GM08714 (cell line): ENCODE measurements at regions not wholly inside any gene's neighbourhood (a gene's known extent, or its start where the extent isn't known, plus 50 kb on each side); places are given as distances from the start of the nearest gene placed in this dataset.

ENCODE experiments used
- H3K4me3 ChIP-seq: fragments of 200-500 bp; sonication (Bioruptor generic); 2 replicates; pipeline ENCODE4 v1.5.1; 2014; ENCODE audit warnings: mild to moderate bottlenecking, low read length, inconsistent platforms
- ZNF274 ChIP-seq: IDR thresholded peaks from 2 replicates; pipeline ENCODE4 v1.6.1; 2012; ENCODE audit warnings: mild to moderate bottlenecking, low read depth, low read length

- no peak overlapping the region for H3K4me3 ChIP-seq
- no peak for TF ChIP-seq ZNF274
Measured at GRCh38 chr11:19661827-19662226, 50.8 kb upstream of the NAV2 start.

DNA sequence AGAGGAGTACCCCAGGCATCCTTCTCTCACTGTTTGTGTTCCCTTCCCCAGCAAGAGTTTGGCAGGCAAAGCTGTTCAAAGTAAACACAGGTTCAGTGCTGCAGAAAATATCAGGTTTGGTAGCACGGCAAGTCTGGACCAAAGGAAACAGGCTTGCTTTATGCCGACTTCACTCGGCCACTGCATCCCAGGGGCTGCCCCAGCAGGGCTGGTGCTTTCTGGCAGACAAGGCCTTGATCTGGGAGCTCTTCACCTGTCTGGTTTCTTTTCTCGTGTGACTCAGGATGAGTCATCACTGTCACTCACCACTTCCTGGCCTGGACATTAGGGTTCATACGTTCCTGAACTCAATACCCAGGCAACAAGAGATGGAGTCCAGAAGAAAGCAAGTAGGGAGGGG lies 52.6 kb upstream of the NAV2 start:
- TF ChIP-seq ZNF274, result no peak
- H3K4me3 ChIP-seq, result no peak overlapping the region

- H3K4me3 ChIP-seq, result no peak overlapping the region
- no peak for TF ChIP-seq ZNF274
Measured at GRCh38 chr11:19659529-19659928, 53.1 kb upstream of the NAV2 start.

DNA sequence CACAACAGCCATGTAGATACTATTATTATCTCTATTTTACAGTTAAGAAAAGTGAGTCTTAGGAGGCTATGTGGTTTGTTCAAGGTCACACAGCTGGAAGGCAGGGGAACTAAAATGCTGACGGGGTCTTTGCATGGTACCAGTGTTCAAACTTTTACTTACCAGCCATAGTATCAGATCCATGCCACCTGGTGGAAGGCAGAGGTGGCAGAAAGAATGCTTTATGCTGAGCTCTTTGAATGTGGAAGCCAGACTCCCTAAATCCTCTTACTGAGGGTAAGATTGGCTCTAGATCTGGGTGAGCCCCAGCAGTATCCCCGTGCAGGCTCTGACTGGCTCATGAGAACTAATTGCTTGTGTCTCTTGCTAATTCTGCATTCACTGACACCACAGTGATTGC lies 54.3 kb upstream of the NAV2 start:
- H3K4me3 ChIP-seq, result no peak overlapping the region
- TF ChIP-seq ZNF274, result no peak

DNA sequence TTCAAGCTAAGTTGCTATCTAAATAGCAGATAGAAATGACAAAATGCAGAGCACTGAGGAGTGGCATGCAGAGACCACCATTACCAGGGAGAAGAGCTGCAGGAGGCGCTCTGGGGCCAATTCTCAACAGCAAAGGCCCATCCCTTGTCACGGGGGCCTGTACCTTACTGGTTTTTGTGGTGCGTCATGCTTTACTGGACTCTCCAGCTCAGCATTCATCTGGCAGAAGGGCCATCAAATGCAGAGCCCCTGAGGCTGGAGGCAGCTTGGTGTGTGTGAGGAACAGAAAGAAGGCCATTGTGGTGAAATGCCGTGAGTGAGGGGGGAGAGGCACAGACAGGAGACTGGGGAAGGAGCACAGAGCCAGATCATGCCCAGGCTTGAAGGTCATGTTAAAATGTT lies 56.5 kb upstream of the NAV2 start:
- no peak overlapping the region for H3K4me3 ChIP-seq
- no peak for TF ChIP-seq ZNF274

- no peak overlapping the region for H3K4me3 ChIP-seq
- TF ChIP-seq ZNF274, result no peak
Measured at GRCh38 chr11:19652623-19653375, 59.8 kb upstream of the NAV2 start.

GRCh38 chr11:19651653-19652052 lies 61.0 kb upstream of the NAV2 start:
- no peak overlapping the region for H3K4me3 ChIP-seq
- no peak for TF ChIP-seq ZNF274

DNA sequence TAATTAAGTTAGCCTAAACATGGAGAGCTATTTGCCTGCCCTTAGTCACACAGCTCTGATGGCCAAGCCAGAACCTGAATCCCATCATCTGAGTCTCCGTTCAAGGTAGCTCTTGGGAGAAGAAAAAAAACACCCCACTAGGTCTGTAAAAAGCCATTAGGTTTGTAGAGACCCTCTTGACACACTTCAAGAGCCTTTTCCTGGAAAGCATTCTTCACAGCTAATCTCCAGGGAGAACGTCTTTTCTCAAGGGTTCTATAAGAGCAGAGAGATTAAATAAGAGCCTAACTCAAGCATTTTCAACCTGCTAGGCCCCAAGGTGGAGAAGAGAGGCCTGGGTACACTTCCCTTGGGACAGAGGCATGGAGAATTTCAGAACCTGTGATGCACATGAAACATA lies 61.6 kb upstream of the NAV2 start:
- H3K4me3 ChIP-seq, result no peak overlapping the region
- TF ChIP-seq ZNF274, result no peak

- no peak for TF ChIP-seq ZNF274
- H3K4me3 ChIP-seq, result no peak overlapping the region
Measured at GRCh38 chr11:19650467-19650866, 62.2 kb upstream of the NAV2 start.

GRCh38 chr11:19649751-19650150 lies 62.9 kb upstream of the NAV2 start:
- TF ChIP-seq ZNF274, result no peak
- no peak overlapping the region for H3K4me3 ChIP-seq

DNA sequence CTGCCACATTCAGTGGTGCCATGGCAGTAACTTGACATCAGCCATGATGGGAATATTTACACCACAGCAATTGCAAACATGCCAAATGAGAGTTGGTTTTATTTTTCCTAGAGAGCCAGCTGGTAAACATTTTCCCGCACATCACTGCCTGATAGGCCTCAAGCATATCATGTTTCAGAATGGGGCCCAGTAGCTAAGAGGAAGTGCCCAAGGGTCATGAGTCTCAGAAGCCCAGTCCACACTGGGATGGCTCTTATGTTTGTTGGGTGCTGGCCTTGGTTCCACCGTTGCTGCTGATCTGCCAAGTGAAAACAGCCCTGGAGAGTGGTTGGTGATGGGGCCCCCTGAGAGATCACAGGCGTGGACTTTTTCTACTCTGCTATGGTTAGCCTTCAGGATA lies 64.3 kb upstream of the NAV2 start:
- TF ChIP-seq ZNF274, result no peak
- no peak overlapping the region for H3K4me3 ChIP-seq

DNA sequence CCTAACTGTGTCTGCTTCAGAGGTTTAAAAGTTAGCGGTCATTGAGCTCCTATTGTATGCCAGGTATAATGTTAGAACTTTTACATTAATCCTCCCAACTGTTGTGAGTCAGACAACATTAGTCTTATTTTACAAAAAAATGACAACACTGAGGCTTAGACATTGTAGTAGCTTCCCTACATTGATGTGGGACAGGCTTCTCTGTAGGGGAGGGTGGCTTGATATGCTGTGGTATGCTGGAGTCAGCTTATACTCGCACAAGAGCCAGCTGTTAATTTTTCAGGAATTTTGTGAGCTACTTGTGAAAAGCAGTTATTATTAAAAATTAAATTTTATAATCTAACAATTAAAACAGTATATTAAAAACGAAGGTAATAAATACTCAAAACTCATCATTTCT lies 64.8 kb upstream of the NAV2 start:
- no peak overlapping the region for H3K4me3 ChIP-seq
- TF ChIP-seq ZNF274, result no peak

GRCh38 chr11:19646921-19647320 lies 65.7 kb upstream of the NAV2 start:
- no peak overlapping the region for H3K4me3 ChIP-seq
- no peak for TF ChIP-seq ZNF274

- no peak for TF ChIP-seq ZNF274
- H3K4me3 ChIP-seq, result no peak overlapping the region
Measured at GRCh38 chr11:19646308-19646707, 66.3 kb upstream of the NAV2 start.

GRCh38 chr11:19644316-19644715 lies 68.3 kb upstream of the NAV2 start:
- no peak overlapping the region for H3K4me3 ChIP-seq
- no peak for TF ChIP-seq ZNF274
